ENCODE measurements at regions not wholly inside any gene's neighbourhood (a gene's known extent, or its start where the extent isn't known, plus 50 kb on each side); places are given as distances from the start of the nearest gene placed in this dataset.

- Histone ChIP-seq H4K20me1 (ENCODE audit: insufficient read depth, low read length) (no peaks in the 10 kb centered on the region), H3K4me1 (ENCODE audit: insufficient read depth, low read length) (no peaks in the 10 kb centered on the region), H3K27me3 (ENCODE audit: control insufficient read depth in 1 of 2, insufficient read depth in 2 of 2, low read length in 2 of 2) (no peaks in the 10 kb centered on the region), H3K27ac (ENCODE audit: extremely low read length, insufficient read depth, low read length) (no peak overlapping the region), H3K4me2 (ENCODE audit: low read depth, low read length) (no peak overlapping the region), H3K9me3 (ENCODE audit: low read length) (no peaks in the 10 kb centered on the region), H3K4me3 (replicated peaks in 1 of 3; ENCODE audit: insufficient read depth in 1 of 3, low read depth in 2 of 3, low read length in 3 of 3) (no peak overlapping the region), H3K79me2 (ENCODE audit: insufficient read depth, low read length) (no peaks in the 10 kb centered on the region), H3K36me3 (replicated peaks in 1 of 2; ENCODE audit: control insufficient read depth in 1 of 2, insufficient read depth in 2 of 2, low read length in 2 of 2) (no peaks in the 10 kb centered on the region), H3K9ac (ENCODE audit: insufficient read depth, low read depth, low read length) (no peak overlapping the region), H2AFZ (ENCODE audit: low read length) (no peak overlapping the region)
- BruUV-seq (replicated peaks): no TSS peak
- WGBS (ENCODE audit: low lambda C conversion rate): 36% methylated on average over 1 of the region's 1 CpG
- in situ Hi-C loops (cut with HindIII; ENCODE audit: extremely low pct_ligation_motif_present, low pct_unique_long_range_greater_than_20kb): no loop called here
- ChIA-PET CTCF (ENCODE audit: low intra/inter-chr PET ratio, low total read pairs) (no interaction called here), POLR2A (no interaction called here)
- intact Hi-C loops (cut with micrococcal nuclease; ENCODE audit: unreplicated experiment): no loop called here
- FAIRE-seq: no peak
- no peak for ATAC-seq
- DNase-seq (ENCODE audit: low spot score): no peak
- no peak for TF ChIP-seq ZNF512B (CRISPR knock-in tag; IDR thresholded peaks at IDR 0.05; ENCODE audit: borderline replicate concordance)
- TF ChIP-seq ZNF337 (CRISPR knock-in tag; IDR thresholded peaks at IDR 0.05; ENCODE audit: borderline replicate concordance, low read depth): no peak
These were observed 75.3 kb upstream of the NR4A3 start for GRCh38 chr9:99746406-99746805.

- no peak overlapping the region for H3K4me3 ChIP-seq (replicated peaks in 1 of 3; ENCODE audit: insufficient read depth in 1 of 3, low read depth in 2 of 3, low read length in 3 of 3)
- no peak overlapping the region for H3K4me2 ChIP-seq (ENCODE audit: low read depth, low read length)
- in situ Hi-C loops (cut with HindIII; ENCODE audit: extremely low pct_ligation_motif_present, low pct_unique_long_range_greater_than_20kb): no loop called here
- no peak overlapping the region for H3K9ac ChIP-seq (ENCODE audit: insufficient read depth, low read depth, low read length)
- no peaks in the 10 kb centered on the region for H3K36me3 ChIP-seq (replicated peaks in 1 of 2; ENCODE audit: control insufficient read depth in 1 of 2, insufficient read depth in 2 of 2, low read length in 2 of 2)
- no TSS peak for BruUV-seq (replicated peaks)
- no peak overlapping the region for H2AFZ ChIP-seq (ENCODE audit: low read length)
- H3K27me3 ChIP-seq (ENCODE audit: control insufficient read depth in 1 of 2, insufficient read depth in 2 of 2, low read length in 2 of 2): no peaks in the 10 kb centered on the region
- intact Hi-C loops (cut with micrococcal nuclease; ENCODE audit: unreplicated experiment): no loop called here
- H4K20me1 ChIP-seq (ENCODE audit: insufficient read depth, low read length): no peaks in the 10 kb centered on the region
- TF ChIP-seq NR3C1 (CRISPR knock-in tag; IDR thresholded peaks at IDR 0.05) (no peak), ZNF660 (CRISPR knock-in tag; IDR thresholded peaks at IDR 0.05; ENCODE audit: borderline replicate concordance, low read depth) (no peak), ZNF33B (CRISPR knock-in tag; IDR thresholded peaks at IDR 0.05) (no peak), GTF3A (CRISPR knock-in tag; conservative IDR thresholded peaks at IDR 0.05) (no peak), IRX3 (CRISPR knock-in tag; IDR thresholded peaks at IDR 0.05; ENCODE audit: borderline replicate concordance, low read depth) (no peak), MTF1 (CRISPR knock-in tag; IDR thresholded peaks at IDR 0.05) (no peak), ZNF331 (CRISPR knock-in tag; IDR thresholded peaks at IDR 0.05) (no peak), ZNF564 (CRISPR knock-in tag; IDR thresholded peaks at IDR 0.05) (no peak), NFATC3 (CRISPR knock-in tag; IDR thresholded peaks at IDR 0.05) (no peak), YY1 (IDR thresholded peaks at IDR 0.05; ENCODE audit: insufficient read depth, insufficient replicate concordance, low read depth, low read length) (no peak), ZNF839 (CRISPR knock-in tag; IDR thresholded peaks at IDR 0.05; ENCODE audit: borderline replicate concordance) (no peak), ZNF670 (CRISPR knock-in tag; IDR thresholded peaks at IDR 0.05; ENCODE audit: borderline replicate concordance) (no peak), ZNF138 (CRISPR knock-in tag; IDR thresholded peaks at IDR 0.05; ENCODE audit: low read depth) (no peak), NFYB (CRISPR knock-in tag; IDR thresholded peaks at IDR 0.05) (no peak)
- no peaks in the 10 kb centered on the region for H3K79me2 ChIP-seq (ENCODE audit: insufficient read depth, low read length)
- no peak for ATAC-seq
- POLR2A ChIA-PET: no interaction called here
- no peaks in the 10 kb centered on the region for H3K4me1 ChIP-seq (ENCODE audit: insufficient read depth, low read length)
- FAIRE-seq: no peak
- no peak overlapping the region for H3K27ac ChIP-seq (ENCODE audit: extremely low read length, insufficient read depth, low read length)
- no peak for DNase-seq (ENCODE audit: low spot score)
- H3K9me3 ChIP-seq (ENCODE audit: low read length): no peaks in the 10 kb centered on the region
- CTCF ChIA-PET (ENCODE audit: low intra/inter-chr PET ratio, low total read pairs): no interaction called here
These were observed 73.4 kb upstream of the NR4A3 start for GRCh38 chr9:99748266-99748665.
